ENCODE measurements at regions not wholly inside any gene's neighbourhood (a gene's known extent, or its start where the extent isn't known, plus 50 kb on each side); places are given as distances from the start of the nearest gene placed in this dataset.
"Not testable (repeated sequence)": the region's sequence is repeated elsewhere in the genome, so short reads cannot be mapped to it uniquely, and the experiment has no call there.

DNA sequence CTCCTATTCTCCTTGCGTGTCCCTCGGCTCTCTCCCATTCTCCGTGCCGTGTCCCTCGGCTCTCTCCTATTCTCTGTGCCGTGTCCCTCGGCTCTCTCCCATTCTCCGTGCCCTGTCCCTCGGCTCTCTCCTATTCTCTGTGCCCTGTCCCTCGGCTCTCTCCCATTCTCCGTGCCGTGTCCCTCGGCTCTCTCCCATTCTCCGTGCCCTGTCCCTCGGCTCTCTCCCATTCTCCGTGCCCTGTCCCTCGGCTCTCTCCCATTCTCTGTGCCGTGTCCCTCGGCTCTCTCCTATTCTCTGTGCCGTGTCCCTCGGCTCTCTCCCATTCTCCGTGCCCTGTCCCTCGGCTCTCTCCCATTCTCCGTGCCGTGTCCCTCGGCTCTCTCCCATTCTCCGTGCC is 94.1 kb upstream of the FRG1 start:
- TF ChIP-seq, protein P1, sequence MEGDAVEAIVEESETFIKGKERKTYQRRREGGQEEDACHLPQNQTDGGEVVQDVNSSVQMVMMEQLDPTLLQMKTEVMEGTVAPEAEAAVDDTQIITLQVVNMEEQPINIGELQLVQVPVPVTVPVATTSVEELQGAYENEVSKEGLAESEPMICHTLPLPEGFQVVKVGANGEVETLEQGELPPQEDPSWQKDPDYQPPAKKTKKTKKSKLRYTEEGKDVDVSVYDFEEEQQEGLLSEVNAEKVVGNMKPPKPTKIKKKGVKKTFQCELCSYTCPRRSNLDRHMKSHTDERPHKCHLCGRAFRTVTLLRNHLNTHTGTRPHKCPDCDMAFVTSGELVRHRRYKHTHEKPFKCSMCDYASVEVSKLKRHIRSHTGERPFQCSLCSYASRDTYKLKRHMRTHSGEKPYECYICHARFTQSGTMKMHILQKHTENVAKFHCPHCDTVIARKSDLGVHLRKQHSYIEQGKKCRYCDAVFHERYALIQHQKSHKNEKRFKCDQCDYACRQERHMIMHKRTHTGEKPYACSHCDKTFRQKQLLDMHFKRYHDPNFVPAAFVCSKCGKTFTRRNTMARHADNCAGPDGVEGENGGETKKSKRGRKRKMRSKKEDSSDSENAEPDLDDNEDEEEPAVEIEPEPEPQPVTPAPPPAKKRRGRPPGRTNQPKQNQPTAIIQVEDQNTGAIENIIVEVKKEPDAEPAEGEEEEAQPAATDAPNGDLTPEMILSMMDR (IDR thresholded peaks at IDR 0.05 in 8 of 11, conservative IDR thresholded peaks at IDR 0.05 in 3 of 11), result not testable (repeated sequence)
- not testable (repeated sequence) for TF ChIP-seq POLR2A, POLR2AphosphoS5 (IDR thresholded peaks at IDR 0.05)

Measured in spleen (tissue), 7 donors.